Endothelial cell (in vitro differentiated cells): ENCODE measurements at regions not wholly inside any gene's neighbourhood (a gene's known extent, or its start where the extent isn't known, plus 50 kb on each side); places are given as distances from the start of the nearest gene placed in this dataset.

Experiments used
- DNase-seq: peaks from one replicate; pipeline ENCODE4 v3.0.0; 2021; ENCODE audit warnings: low spot score
- H3K27ac Mint-ChIP-seq: one replicate; pipeline ENCODE4 v1.8.0; 2021; ENCODE audit warnings: mixed read lengths, inconsistent platforms; ENCODE audit not compliant: unreplicated experiment
- H3K27me3 Mint-ChIP-seq: one replicate; pipeline ENCODE4 v1.8.0; 2021; ENCODE audit warnings: mild to moderate bottlenecking, moderate library complexity, mixed read lengths, inconsistent platforms; ENCODE audit not compliant: unreplicated experiment
- H3K36me3 Mint-ChIP-seq: one replicate; pipeline ENCODE4 v1.8.0; 2021; ENCODE audit warnings: mild to moderate bottlenecking, low read depth, mixed read lengths, inconsistent platforms; ENCODE audit not compliant: unreplicated experiment
- H3K4me1 Mint-ChIP-seq: one replicate; pipeline ENCODE4 v1.8.0; 2021; ENCODE audit warnings: mild to moderate bottlenecking, mixed read lengths, inconsistent platforms; ENCODE audit not compliant: unreplicated experiment
- H3K4me3 Mint-ChIP-seq: one replicate; pipeline ENCODE4 v1.8.0; 2021; ENCODE audit warnings: mild to moderate bottlenecking, mixed read lengths, inconsistent platforms; ENCODE audit not compliant: unreplicated experiment
- H3K9me3 Mint-ChIP-seq: one replicate; pipeline ENCODE4 v1.8.0; 2021; ENCODE audit warnings: mixed read lengths, inconsistent platforms; ENCODE audit not compliant: unreplicated experiment
- CTCF ChIP-seq: fragments of 200-600 bp; sonication (generic); IDR thresholded peaks from one replicate; pipeline ENCODE4 v1.5.0; 2021; ENCODE audit warnings: antibody characterized with exemption; ENCODE audit not compliant: unreplicated experiment

- H3K27ac Mint-ChIP-seq: no peak overlapping the region
- no peaks in the 10 kb centered on the region for H3K36me3 Mint-ChIP-seq
- no peak for TF ChIP-seq CTCF
- H3K27me3 Mint-ChIP-seq: peaks cover 7% of the 10 kb centered on the region
- no peak overlapping the region for H3K4me3 Mint-ChIP-seq
- DNase-seq: no peak
- H3K9me3 Mint-ChIP-seq: no peaks in the 10 kb centered on the region
- H3K4me1 Mint-ChIP-seq: no peaks in the 10 kb centered on the region
These were observed 247.1 kb upstream of the SHH start for GRCh38 chr7:156059369-156059768.

DNA sequence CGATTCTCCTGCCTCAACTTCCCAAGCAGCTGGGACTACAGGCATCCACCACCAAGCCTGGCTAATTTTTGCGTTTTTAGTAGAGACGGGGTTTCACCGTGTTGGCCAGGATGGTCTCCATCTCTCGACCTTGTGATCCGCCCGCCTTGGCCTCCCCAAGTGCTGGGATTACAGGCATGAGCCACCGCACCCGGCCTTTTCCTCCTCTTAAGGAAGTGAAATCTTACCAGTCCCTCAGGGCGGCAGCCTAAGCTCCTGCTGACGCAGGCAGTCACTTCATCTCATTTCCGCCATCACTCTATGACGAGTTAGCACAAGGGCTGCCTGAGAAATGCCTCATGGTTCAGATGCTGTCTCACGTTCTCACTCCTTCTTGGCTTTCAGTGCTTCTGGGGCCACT is 246.0 kb upstream of the SHH start:
- no peak overlapping the region for H3K27ac Mint-ChIP-seq
- H3K9me3 Mint-ChIP-seq: no peaks in the 10 kb centered on the region
- no peak overlapping the region for H3K4me3 Mint-ChIP-seq
- no peaks in the 10 kb centered on the region for H3K4me1 Mint-ChIP-seq
- peaks cover 7% of the 10 kb centered on the region for H3K27me3 Mint-ChIP-seq
- no peak for TF ChIP-seq CTCF
- H3K36me3 Mint-ChIP-seq: no peaks in the 10 kb centered on the region
- DNase-seq: no peak

GRCh38 chr7:156056534-156056933 is 244.3 kb upstream of the SHH start:
- no peak for TF ChIP-seq CTCF
- Mint-ChIP-seq H3K4me1 (no peaks in the 10 kb centered on the region), H3K4me3 (no peak overlapping the region), H3K27ac (no peak overlapping the region), H3K9me3 (no peaks in the 10 kb centered on the region), H3K27me3 (peaks cover 10% of the 10 kb centered on the region), H3K36me3 (no peaks in the 10 kb centered on the region)
- no peak for DNase-seq

GRCh38 chr7:156055206-156055822 is 243.1 kb upstream of the SHH start:
- no peak for TF ChIP-seq CTCF
- Mint-ChIP-seq H3K27ac (no peak overlapping the region), H3K9me3 (no peaks in the 10 kb centered on the region), H3K27me3 (peaks cover 11% of the 10 kb centered on the region), H3K36me3 (no peaks in the 10 kb centered on the region), H3K4me1 (no peaks in the 10 kb centered on the region), H3K4me3 (no peak overlapping the region)
- no peak for DNase-seq

DNA sequence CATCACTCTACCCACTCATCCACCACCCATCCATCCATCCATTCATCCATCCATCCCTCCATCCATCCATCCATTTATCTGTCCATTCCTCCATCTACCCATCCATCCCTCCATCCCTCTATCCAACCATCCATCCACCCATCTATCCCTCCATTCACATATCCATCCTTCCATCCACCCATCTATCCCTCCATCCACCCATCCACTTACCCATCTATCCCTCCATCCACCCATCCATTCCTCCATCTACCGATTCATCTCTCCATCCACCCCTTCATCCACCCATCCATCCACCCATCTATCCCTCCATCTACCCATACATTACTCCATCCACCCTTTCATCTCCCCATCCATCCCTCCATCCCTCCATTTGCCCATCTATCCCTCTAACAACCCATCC is 239.6 kb upstream of the SHH start:
- TF ChIP-seq CTCF: no peak
- Mint-ChIP-seq H3K4me1 (no peaks in the 10 kb centered on the region), H3K27ac (no peak overlapping the region), H3K36me3 (no peaks in the 10 kb centered on the region), H3K27me3 (peaks cover 11% of the 10 kb centered on the region), H3K9me3 (no peaks in the 10 kb centered on the region), H3K4me3 (no peak overlapping the region)
- DNase-seq: no peak
